Loucy (cell line): ENCODE measurements at regions not wholly inside any gene's neighbourhood (a gene's known extent, or its start where the extent isn't known, plus 50 kb on each side); places are given as distances from the start of the nearest gene placed in this dataset.

Source experiments
- H2AFZ ChIP-seq: fragments of 200-600 bp; sonication (generic); 2 replicates; pipeline ENCODE4 v1.6.0; 2016; ENCODE audit warnings: antibody characterized with exemption, mild to moderate bottlenecking, low read length, moderate library complexity
- H3F3A ChIP-seq: fragments of 200-600 bp; 2 replicates; pipeline ENCODE4 v1.6.0; 2016; ENCODE audit warnings: antibody characterized with exemption, low read depth, mild to moderate bottlenecking
- H3K27me3 ChIP-seq: fragments of 200-600 bp; sonication (generic); 2 replicates; pipeline ENCODE4 v1.6.1; 2014; ENCODE audit warnings: low read length, mild to moderate bottlenecking; ENCODE audit not compliant: insufficient read depth, poor library complexity, severe bottlenecking
- H3K36me3 ChIP-seq: fragments of 200-600 bp; sonication (generic); 2 replicates; pipeline ENCODE4 v1.6.1; 2016; ENCODE audit warnings: low read length; ENCODE audit not compliant: insufficient read depth
- H3K4me1 ChIP-seq: fragments of 200-600 bp; sonication (generic); 2 replicates; pipeline ENCODE4 v1.5.1; 2014; ENCODE audit warnings: low read length, mild to moderate bottlenecking; ENCODE audit not compliant: insufficient read depth, poor library complexity, severe bottlenecking
- H3K4me2 ChIP-seq: fragments of 200-600 bp; sonication (generic); 2 replicates; pipeline ENCODE4 v1.6.0; 2014; ENCODE audit warnings: antibody characterized with exemption, low read length, low read depth, mild to moderate bottlenecking; ENCODE audit not compliant: poor library complexity, severe bottlenecking
- H3K4me3 ChIP-seq: fragments of 200-600 bp; sonication (generic); 2 replicates; pipeline ENCODE4 v1.5.1; 2014; ENCODE audit warnings: low read length, mild to moderate bottlenecking, mixed read lengths; ENCODE audit not compliant: poor library complexity, severe bottlenecking
- H3K79me2 ChIP-seq: fragments of 200-600 bp; sonication (generic); 2 replicates; pipeline ENCODE4 v1.6.1; 2014; ENCODE audit warnings: low read length; ENCODE audit not compliant: insufficient read depth
- H3K9ac ChIP-seq: fragments of 200-600 bp; sonication (generic); 2 replicates; pipeline ENCODE4 v1.6.0; 2014; ENCODE audit warnings: mild to moderate bottlenecking, low read depth, low read length, moderate library complexity; ENCODE audit not compliant: poor library complexity, severe bottlenecking
- H3K9me2 ChIP-seq: fragments of 200-600 bp; sonication (generic); replicated peaks from 2 replicates; pipeline ENCODE4 v1.6.1; 2016; ENCODE audit warnings: low read depth, low read length, mixed read lengths
- H3K9me3 ChIP-seq: fragments of 200-600 bp; sonication (generic); 2 replicates; pipeline ENCODE4 v1.6.1; 2014; ENCODE audit warnings: mild to moderate bottlenecking, antibody characterized with exemption, low read length, low read depth; ENCODE audit not compliant: insufficient read depth
- H4K20me1 ChIP-seq: fragments of 200-600 bp; sonication (generic); 2 replicates; pipeline ENCODE4 v1.6.0; 2014; ENCODE audit warnings: antibody characterized with exemption, low read length, mild to moderate bottlenecking; ENCODE audit not compliant: insufficient read depth, poor library complexity, severe bottlenecking
- EZH2phosphoT487 ChIP-seq: fragments of 200-600 bp; IDR thresholded peaks from 2 replicates; pipeline ENCODE4 v1.6.1; 2018; ENCODE audit warnings: antibody characterized with exemption, mild to moderate bottlenecking, moderate library complexity, borderline replicate concordance
- TF ChIP-seq, protein P1 (sequence below): fragments of 200-600 bp; sonication (generic); conservative IDR thresholded peaks from 2 replicates; pipeline ENCODE4 v1.5.1; 2014; ENCODE audit warnings: mild to moderate bottlenecking, antibody characterized with exemption, low read length

DNA sequence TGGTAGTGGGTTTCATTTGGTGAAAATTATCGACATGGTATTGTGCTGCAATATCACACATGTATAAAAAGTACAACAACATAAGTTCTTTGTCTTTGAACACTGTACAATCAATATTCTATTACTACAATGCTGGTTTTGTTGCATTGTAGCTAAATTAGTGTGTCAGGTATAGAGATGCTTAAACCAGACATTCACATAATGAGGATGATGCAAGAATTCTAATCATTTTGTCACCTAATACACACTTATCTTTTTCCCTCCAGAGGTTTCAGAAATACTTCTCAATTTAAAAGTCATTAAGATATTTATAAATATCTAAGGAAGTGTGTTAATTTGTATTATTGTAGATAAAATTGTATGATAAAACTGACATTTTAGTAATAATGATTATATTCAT lies 174.8 kb upstream of the MAN1A1 start:
- no peaks in the 10 kb centered on the region for H3K79me2 ChIP-seq
- H3K9ac ChIP-seq: no peak overlapping the region
- H3K36me3 ChIP-seq: no peaks in the 10 kb centered on the region
- H3K4me1 ChIP-seq: peaks cover 6% of the 10 kb centered on the region
- no peaks in the 10 kb centered on the region for H3K9me2 ChIP-seq
- H3K4me3 ChIP-seq: no peak overlapping the region
- H2AFZ ChIP-seq: no peak overlapping the region; the same call in 1 of the 2 replicates
- H3F3A ChIP-seq: no peaks in the 10 kb centered on the region
- no peaks in the 10 kb centered on the region for H3K27me3 ChIP-seq
- TF ChIP-seq, protein P1, sequence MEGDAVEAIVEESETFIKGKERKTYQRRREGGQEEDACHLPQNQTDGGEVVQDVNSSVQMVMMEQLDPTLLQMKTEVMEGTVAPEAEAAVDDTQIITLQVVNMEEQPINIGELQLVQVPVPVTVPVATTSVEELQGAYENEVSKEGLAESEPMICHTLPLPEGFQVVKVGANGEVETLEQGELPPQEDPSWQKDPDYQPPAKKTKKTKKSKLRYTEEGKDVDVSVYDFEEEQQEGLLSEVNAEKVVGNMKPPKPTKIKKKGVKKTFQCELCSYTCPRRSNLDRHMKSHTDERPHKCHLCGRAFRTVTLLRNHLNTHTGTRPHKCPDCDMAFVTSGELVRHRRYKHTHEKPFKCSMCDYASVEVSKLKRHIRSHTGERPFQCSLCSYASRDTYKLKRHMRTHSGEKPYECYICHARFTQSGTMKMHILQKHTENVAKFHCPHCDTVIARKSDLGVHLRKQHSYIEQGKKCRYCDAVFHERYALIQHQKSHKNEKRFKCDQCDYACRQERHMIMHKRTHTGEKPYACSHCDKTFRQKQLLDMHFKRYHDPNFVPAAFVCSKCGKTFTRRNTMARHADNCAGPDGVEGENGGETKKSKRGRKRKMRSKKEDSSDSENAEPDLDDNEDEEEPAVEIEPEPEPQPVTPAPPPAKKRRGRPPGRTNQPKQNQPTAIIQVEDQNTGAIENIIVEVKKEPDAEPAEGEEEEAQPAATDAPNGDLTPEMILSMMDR: no peak
- no peak for TF ChIP-seq EZH2phosphoT487
- no peaks in the 10 kb centered on the region for H3K9me3 ChIP-seq
- no peak overlapping the region for H3K4me2 ChIP-seq
- H4K20me1 ChIP-seq: no peaks in the 10 kb centered on the region

DNA sequence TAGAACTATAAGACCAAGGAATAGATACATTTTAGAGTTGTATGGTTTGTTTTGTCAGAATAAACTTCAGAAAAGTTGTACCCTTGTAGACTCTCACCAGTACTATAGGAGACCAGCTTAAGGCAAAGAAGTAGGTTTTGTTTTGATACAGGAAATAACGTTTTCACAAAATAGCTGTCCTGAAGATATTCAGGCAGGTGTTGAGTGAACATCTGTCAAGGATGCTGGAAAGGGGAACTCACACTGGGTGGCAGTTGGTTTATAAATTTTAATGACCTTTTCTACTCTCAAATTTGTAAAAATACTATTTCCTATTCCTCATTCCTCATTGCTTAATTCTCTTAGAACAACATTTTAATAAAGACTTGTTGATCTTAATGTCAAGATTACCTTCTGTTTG lies 174.0 kb upstream of the MAN1A1 start:
- H3K4me1 ChIP-seq: peaks cover 6% of the 10 kb centered on the region
- H2AFZ ChIP-seq: peak overlapping the region; percentile 18; the same call in 1 of the 2 replicates
- TF ChIP-seq, protein P1: no peak
- no peaks in the 10 kb centered on the region for H3K9me2 ChIP-seq
- no peaks in the 10 kb centered on the region for H3K79me2 ChIP-seq
- H3K9ac ChIP-seq: no peak overlapping the region
- no peaks in the 10 kb centered on the region for H4K20me1 ChIP-seq
- H3K9me3 ChIP-seq: no peaks in the 10 kb centered on the region
- no peaks in the 10 kb centered on the region for H3K36me3 ChIP-seq
- H3F3A ChIP-seq: no peaks in the 10 kb centered on the region
- no peak overlapping the region for H3K4me2 ChIP-seq
- H3K27me3 ChIP-seq: no peaks in the 10 kb centered on the region
- no peak overlapping the region for H3K4me3 ChIP-seq

DNA sequence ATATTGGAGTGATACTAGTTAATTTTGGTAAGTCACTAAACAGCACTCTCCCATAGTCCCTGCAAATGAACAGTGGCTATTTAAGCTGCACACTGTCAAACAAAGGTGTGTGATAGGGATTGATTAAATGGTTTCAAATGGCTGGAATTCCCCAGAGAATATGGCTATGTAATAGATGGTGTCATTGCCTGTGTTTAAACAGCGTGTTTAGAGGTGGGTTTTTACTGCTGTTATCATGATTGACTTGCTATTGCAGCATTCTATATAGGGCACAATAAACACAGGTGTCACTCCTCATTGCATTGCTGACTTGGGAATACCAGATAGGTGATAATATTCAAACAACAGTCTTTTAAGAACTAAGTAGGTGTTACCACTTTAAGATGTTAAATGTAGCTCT lies 171.7 kb upstream of the MAN1A1 start:
- H3K4me3 ChIP-seq: no peak overlapping the region

More for the DNA sequence above, 171.7 kb upstream of the MAN1A1 start:
- Histone ChIP-seq H3K4me2 (no peak overlapping the region), H3K9me3 (no peaks in the 10 kb centered on the region), H3K4me1 (peaks cover 6% of the 10 kb centered on the region), H3K79me2 (no peaks in the 10 kb centered on the region), H3K27me3 (no peaks in the 10 kb centered on the region), H2AFZ (no peak overlapping the region), H3K9ac (no peak overlapping the region), H4K20me1 (no peaks in the 10 kb centered on the region), H3K36me3 (no peaks in the 10 kb centered on the region), H3K9me2 (no peaks in the 10 kb centered on the region), H3F3A (no peaks in the 10 kb centered on the region)
- TF ChIP-seq EZH2phosphoT487: no peak
- TF ChIP-seq, protein P1: no peak
